Mesodermal cell (in vitro differentiated cells): ENCODE measurements at regions not wholly inside any gene's neighbourhood (a gene's known extent, or its start where the extent isn't known, plus 50 kb on each side); places are given as distances from the start of the nearest gene placed in this dataset.

Experiments used
- H3K27ac ChIP-seq: 2 replicates; pipeline ENCODE4 v1.7.0; 2013; ENCODE audit warnings: mild to moderate bottlenecking, low read depth, low read length, moderate library complexity; ENCODE audit not compliant: severe bottlenecking
- H3K36me3 ChIP-seq: 2 replicates; pipeline ENCODE4 v1.7.1; 2013; ENCODE audit warnings: mild to moderate bottlenecking, low read length, moderate library complexity; ENCODE audit not compliant: control insufficient read depth, insufficient read depth
- H3K4me1 ChIP-seq: one replicate; pipeline ENCODE4 v1.7.1; 2013; ENCODE audit warnings: mild to moderate bottlenecking, low read length; ENCODE audit not compliant: insufficient read depth, control insufficient read depth, poor library complexity, severe bottlenecking
- H3K4me3 ChIP-seq: 2 replicates; pipeline ENCODE4 v1.7.0; 2013; ENCODE audit warnings: low read length, control low read depth, mild to moderate bottlenecking; ENCODE audit not compliant: insufficient read depth, poor library complexity, severe bottlenecking; ENCODE audit errors: extremely low read depth
- H3K9me3 ChIP-seq: 2 replicates; pipeline ENCODE4 v1.7.1; 2013; ENCODE audit warnings: mild to moderate bottlenecking, low read length, moderate library complexity; ENCODE audit not compliant: control insufficient read depth
- WGBS, 2 experiments: methylation state at CpG; one replicate each; pipeline ENCODE4 v1.1.5; 2013; ENCODE audit warnings: missing lambda C conversion rate in 2 of 2; ENCODE audit not compliant: insufficient coverage in 2 of 2; 5-methylcytosine and 5-hydroxymethylcytosine counted together

GRCh38 chr12:92357584-92358261 is 212.1 kb upstream of the BTG1 start:
- H3K4me1 ChIP-seq = no peaks in the 10 kb centered on the region

GRCh38 chr12:92356425-92356824 is 210.8 kb upstream of the BTG1 start:
- Histone ChIP-seq H3K4me3 (no peak overlapping the region), H3K36me3 (no peaks in the 10 kb centered on the region), H3K9me3 (no peaks in the 10 kb centered on the region), H3K27ac (no peak overlapping the region), H3K4me1 (no peaks in the 10 kb centered on the region)
- 100% methylated on average over 2 of the region's 2 CpGs for WGBS, 2 experiments

More at GRCh38 chr12:92357584-92358261, 212.1 kb upstream of the BTG1 start:
- no peak overlapping the region for H3K4me3 ChIP-seq
- no peaks in the 10 kb centered on the region for H3K9me3 ChIP-seq
- no peaks in the 10 kb centered on the region for H3K36me3 ChIP-seq
- H3K27ac ChIP-seq = no peak overlapping the region
- WGBS, 2 experiments = 77 to 96% methylated on average over 1 to 2 of the region's 5 CpGs

- Histone ChIP-seq H3K9me3 (no peaks in the 10 kb centered on the region), H3K4me1 (no peaks in the 10 kb centered on the region), H3K4me3 (no peak overlapping the region), H3K27ac (no peak overlapping the region), H3K36me3 (no peaks in the 10 kb centered on the region)
- no CpG with 5 or more reads among the region's 1 CpG for WGBS, 2 experiments
Measured at GRCh38 chr12:92349635-92350034, 204.0 kb upstream of the BTG1 start.

- H3K4me1 ChIP-seq = peaks cover 9% of the 10 kb centered on the region
- WGBS, 2 experiments = no CpG with 5 or more reads among the region's 1 CpG
Measured at GRCh38 chr12:92342574-92342973, 196.9 kb upstream of the BTG1 start.

GRCh38 chr12:92341065-92341668 is 195.5 kb upstream of the BTG1 start:
- Histone ChIP-seq H3K36me3 (no peaks in the 10 kb centered on the region), H3K4me3 (no peak overlapping the region), H3K9me3 (no peaks in the 10 kb centered on the region), H3K27ac (peak overlapping the region; percentile 69), H3K4me1 (peaks cover 11% of the 10 kb centered on the region)
- 91 to 93% methylated on average over 7 to 10 of the region's 13 CpGs for WGBS, 2 experiments

More at GRCh38 chr12:92342574-92342973, 196.9 kb upstream of the BTG1 start:
- Histone ChIP-seq H3K36me3 (no peaks in the 10 kb centered on the region), H3K4me3 (no peak overlapping the region), H3K27ac (no peak overlapping the region), H3K9me3 (no peaks in the 10 kb centered on the region)

GRCh38 chr12:92340441-92341064 is 194.9 kb upstream of the BTG1 start:
- WGBS, 2 experiments = 71 to 95% methylated on average over 2 of the region's 6 CpGs

GRCh38 chr12:92340003-92340402 is 194.4 kb upstream of the BTG1 start:
- Histone ChIP-seq H3K9me3 (no peaks in the 10 kb centered on the region), H3K27ac (no peak overlapping the region)
- 71% methylated on average over 1 of the region's 1 CpG; no CpG with 5 or more reads in 1 of the 2 experiments for WGBS, 2 experiments

More at GRCh38 chr12:92340441-92341064, 194.9 kb upstream of the BTG1 start:
- Histone ChIP-seq H3K4me1 (peaks cover 11% of the 10 kb centered on the region), H3K4me3 (no peak overlapping the region), H3K27ac (peak overlapping the region; percentile 69), H3K9me3 (no peaks in the 10 kb centered on the region), H3K36me3 (no peaks in the 10 kb centered on the region)

GRCh38 chr12:92339198-92339821 is 193.7 kb upstream of the BTG1 start:
- Histone ChIP-seq H3K27ac (no peak overlapping the region), H3K4me1 (peaks cover 11% of the 10 kb centered on the region), H3K36me3 (no peaks in the 10 kb centered on the region), H3K9me3 (no peaks in the 10 kb centered on the region), H3K4me3 (no peak overlapping the region)
- 96 to 97% methylated on average over 11 to 13 of the region's 13 CpGs for WGBS, 2 experiments

More at GRCh38 chr12:92340003-92340402, 194.4 kb upstream of the BTG1 start:
- H3K4me3 ChIP-seq = no peak overlapping the region
- H3K4me1 ChIP-seq = peaks cover 11% of the 10 kb centered on the region
- H3K36me3 ChIP-seq = no peaks in the 10 kb centered on the region

GRCh38 chr12:92338671-92339070 is 193.0 kb upstream of the BTG1 start:
- 83% methylated on average over 1 of the region's 1 CpG; no CpG with 5 or more reads in 1 of the 2 experiments for WGBS, 2 experiments
- no peak overlapping the region for H3K27ac ChIP-seq
- no peak overlapping the region for H3K4me3 ChIP-seq
- H3K4me1 ChIP-seq = peaks cover 11% of the 10 kb centered on the region
- no peaks in the 10 kb centered on the region for H3K36me3 ChIP-seq
- no peaks in the 10 kb centered on the region for H3K9me3 ChIP-seq

- peaks cover 11% of the 10 kb centered on the region for H3K4me1 ChIP-seq
- no peak overlapping the region for H3K27ac ChIP-seq
- no peaks in the 10 kb centered on the region for H3K9me3 ChIP-seq
- WGBS, 2 experiments = 100% methylated on average over 1 of the region's 2 CpGs; no CpG with 5 or more reads in 1 of the 2 experiments
- no peak overlapping the region for H3K4me3 ChIP-seq
- H3K36me3 ChIP-seq = no peaks in the 10 kb centered on the region
Measured at GRCh38 chr12:92338102-92338501, 192.5 kb upstream of the BTG1 start.
